GM21526 (cell line): ENCODE measurements at regions not wholly inside any gene's neighbourhood (a gene's known extent, or its start where the extent isn't known, plus 50 kb on each side); places are given as distances from the start of the nearest gene placed in this dataset.

Experiments used
- ATAC-seq: cut with Tn5 transposase; IDR thresholded peaks from one replicate; pipeline ENCODE4 v1.9.1; 2021; ENCODE audit warnings: moderate library complexity; ENCODE audit not compliant: unreplicated experiment, low FRiP score

DNA sequence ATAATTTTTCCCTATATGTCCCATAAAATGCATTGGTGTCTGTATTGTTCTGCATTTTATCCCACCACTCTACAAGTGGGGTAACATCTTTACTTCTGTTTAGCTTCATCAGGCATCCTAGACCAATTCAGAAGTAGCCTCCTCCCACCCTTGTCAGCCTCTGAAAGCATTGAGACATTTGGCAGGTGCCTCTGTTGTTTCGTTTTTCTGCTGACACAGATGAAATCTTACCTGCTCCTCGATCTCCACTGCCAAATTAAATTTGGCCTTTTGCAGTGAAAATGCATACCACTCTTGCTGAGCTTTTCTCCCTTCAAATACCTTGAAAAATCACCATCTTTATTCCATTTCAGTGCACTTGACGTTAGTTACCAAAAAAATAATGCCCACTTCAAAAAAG lies 83.5 kb upstream of the STARD13 start:
- ATAC-seq = no peak

GRCh38 chr13:33372251-33372919 lies 86.8 kb upstream of the STARD13 start:
- ATAC-seq = no peak

DNA sequence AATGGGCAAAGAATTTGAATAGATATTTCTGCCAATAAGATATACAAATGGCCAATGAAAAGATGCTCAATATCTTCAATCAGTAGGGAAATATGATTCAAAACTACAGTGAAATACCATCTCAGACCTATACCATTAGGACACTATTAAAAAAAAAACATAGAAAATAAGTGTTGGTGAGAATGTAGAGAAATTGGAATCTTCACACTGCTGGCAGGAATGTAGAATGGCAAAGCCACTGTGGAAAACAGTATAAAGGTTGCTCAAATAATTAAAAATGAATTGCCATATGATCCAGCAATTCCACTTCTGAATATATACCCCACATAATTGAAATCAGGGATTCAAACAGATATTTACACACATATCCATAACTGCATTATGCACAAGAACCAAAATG lies 88.1 kb upstream of the STARD13 start:
- ATAC-seq = no peak

- ATAC-seq = no peak
These were observed 89.9 kb upstream of the STARD13 start for GRCh38 chr13:33375421-33375820.

DNA sequence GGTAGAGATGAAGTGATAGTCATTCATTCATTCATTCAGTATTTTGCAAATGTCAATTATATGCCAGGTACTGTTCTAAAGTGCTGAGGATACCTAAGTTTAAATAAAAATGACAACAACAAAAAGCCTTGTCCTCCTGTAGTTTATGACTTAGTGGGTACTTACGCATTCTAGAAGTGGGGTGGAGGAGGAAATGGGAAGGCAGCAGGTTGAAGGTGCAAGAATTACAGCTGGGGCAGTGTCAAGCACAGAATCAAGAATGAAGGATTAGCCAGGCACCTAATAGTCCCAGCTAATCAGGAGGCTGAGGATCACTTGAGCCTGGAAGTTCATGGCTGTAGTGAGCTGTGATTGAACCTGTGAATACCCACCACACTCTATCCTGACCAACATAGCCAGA lies 90.7 kb upstream of the STARD13 start:
- ATAC-seq = no peak

DNA sequence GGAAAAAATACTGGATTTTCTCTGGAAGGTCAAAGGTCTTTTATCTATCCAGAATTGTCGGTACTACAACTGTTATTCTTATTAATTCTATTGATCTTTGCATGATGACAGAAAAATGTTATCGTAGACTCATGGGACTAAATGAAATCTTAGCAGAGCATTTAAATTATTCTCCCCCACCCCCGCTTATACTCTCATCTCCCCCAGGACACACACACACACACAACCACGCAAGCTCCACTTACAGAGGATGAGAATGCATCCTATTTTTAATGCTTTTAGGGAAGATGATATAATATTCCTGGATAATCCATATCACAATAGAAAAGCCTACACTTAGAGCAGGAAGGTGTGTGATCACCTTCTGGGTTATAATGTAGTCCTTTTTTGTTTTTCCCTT lies 91.9 kb upstream of the STARD13 start:
- no peak for ATAC-seq

DNA sequence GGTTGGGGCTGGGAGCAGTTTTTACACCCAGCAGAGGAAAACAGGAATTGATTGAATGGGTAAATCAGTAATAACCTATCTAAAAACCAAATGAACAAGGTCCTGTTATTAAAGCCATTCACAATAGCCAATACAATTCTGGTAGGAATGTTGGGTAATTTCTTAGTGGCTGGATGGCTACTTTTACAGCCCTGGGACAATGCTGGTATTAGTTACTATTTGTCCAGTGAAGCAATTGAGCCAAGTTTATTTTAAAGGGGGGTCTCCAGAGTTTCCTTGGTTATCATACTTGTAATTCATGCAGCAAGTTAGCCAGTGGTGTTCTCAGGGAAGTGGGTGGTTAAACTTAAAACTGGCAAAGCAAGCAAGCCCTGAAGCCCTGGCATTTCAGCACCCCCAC lies 92.3 kb upstream of the STARD13 start:
- ATAC-seq = no peak

- no peak for ATAC-seq
These were observed 94.1 kb upstream of the STARD13 start for GRCh38 chr13:33379608-33380007.

DNA sequence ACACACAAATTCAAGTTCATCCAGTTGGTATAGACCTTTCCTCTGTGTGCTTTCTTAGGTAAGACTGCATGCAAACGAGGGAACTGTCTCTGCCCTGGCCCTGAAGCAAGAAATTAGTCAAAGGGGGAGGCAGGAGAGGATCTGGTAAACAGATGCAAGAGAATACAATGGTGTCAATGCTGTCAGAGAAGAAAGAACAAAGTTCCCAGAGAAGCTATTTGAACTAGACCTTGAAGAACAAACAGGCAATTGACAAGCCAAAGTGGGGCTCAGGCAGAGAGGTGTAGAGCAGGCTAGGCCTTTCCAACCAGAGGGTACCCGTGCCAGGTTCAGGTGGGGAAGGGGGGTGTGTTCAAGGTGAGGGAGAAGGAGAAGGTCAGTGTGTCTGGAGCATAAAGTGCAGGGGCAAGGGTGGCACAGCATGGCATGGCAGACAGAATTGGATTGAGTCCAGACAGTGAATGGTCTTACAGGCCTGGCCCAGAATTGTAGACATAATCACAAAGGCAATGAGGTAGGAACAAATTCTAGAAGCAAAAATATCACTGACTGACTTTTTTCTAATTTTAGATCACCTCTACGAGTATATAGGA lies 95.0 kb upstream of the STARD13 start:
- ATAC-seq = no peak

GRCh38 chr13:33381180-33381579 lies 95.6 kb upstream of the STARD13 start:
- ATAC-seq = no peak

DNA sequence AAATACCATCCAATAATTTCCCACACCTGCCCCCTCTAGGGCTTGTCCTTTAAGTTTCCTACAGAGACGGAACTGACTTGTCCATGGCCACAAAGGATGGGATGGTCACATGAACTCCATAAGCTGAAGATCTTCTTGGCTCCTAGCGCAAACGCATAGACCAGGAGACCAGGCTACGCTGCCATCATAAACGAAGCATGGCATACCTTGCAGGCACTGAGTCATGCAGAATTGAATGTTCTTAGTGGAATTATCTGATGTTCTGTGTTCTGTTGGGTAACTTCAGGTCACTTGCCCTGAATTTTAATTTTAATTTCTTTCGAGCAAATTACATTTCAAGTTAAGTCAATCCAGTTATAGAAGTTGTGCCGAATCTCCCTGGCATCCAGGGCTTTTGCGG lies 96.4 kb upstream of the STARD13 start:
- no peak for ATAC-seq

- ATAC-seq = no peak
These were observed 98.4 kb upstream of the STARD13 start for GRCh38 chr13:33383724-33384577.

DNA sequence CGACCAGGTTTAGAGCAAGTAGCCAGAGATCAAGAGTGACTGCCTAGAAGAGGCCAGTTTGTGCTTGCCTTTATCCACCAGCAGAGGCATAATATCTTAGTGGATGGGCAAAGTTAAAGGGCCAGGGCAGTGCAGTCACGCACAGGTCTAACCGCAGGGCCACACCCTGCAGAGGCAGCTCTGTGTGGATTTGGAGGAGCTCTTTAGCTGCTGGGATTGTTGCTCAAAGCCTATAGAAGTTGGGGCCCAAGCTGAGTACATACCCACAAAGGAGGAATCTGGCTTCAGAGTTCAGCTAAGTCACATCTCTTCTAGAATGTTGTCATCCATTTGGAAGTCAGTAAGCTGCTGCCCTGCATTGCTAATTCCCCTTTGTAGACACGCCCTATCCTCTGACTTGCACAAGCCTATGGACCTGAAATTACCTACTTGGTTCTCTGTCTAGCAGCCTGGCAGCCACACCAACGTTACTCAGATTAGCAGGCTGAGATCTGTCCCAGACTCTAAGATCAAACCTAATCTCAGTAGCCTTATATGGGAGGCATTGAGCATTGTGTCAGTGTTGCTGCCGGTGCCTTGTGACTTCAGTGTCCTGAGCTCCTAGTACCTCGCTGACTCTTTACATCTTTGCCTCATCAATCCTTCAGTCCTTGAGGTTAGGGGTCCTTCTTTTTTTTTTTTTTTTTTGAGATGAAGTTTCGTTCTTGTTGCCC lies 102.9 kb upstream of the STARD13 start:
- no peak for ATAC-seq

- no peak for ATAC-seq
These were observed 107.3 kb upstream of the STARD13 start for GRCh38 chr13:33392794-33393405.

GRCh38 chr13:33394294-33394932 lies 108.9 kb upstream of the STARD13 start:
- ATAC-seq = no peak

DNA sequence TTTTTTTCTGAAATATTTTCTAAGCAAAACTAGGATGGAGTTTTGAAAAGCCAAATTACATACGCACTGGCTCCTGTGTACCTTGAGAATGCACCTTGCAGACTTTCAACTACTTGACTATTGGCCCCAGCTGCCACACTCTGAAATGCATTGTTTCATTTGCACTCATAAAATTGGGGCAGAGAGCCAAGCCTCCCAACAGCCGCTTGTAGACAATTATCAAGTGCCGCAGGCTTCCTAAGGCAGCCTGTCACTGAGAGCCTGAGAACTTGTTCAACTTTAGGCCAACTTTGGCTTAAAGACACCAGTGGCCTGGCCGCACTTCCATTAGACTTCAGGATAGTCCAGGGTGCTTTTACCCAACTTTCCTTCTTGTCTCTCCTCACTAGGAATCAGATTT lies 115.7 kb upstream of the STARD13 start:
- ATAC-seq = no peak

GRCh38 chr13:33402975-33403374 lies 117.4 kb upstream of the STARD13 start:
- ATAC-seq = no peak

GRCh38 chr13:33403807-33404362 lies 118.3 kb upstream of the STARD13 start:
- no peak for ATAC-seq

DNA sequence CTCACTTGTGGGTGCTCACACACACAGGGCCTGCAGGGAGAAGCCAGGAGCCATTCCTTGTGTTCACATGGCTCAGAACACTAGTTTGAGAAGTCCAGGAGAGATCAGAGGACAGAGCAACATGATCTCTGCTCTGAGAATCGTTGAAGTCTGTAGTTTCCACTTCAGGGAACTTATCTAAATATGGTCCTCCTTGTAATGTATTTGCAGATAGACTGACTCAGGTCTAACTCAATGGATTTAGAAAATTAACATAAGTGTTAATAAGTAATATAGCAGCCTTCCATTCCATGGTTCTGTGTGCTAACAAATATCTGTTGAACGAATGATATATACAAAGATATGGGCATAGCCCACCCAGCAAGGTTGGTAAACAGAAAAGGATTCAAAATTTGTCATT lies 119.8 kb upstream of the STARD13 start:
- ATAC-seq = no peak
